Suprapubic skin (tissue), 4 donors: ENCODE measurements at regions not wholly inside any gene's neighbourhood (a gene's known extent, or its start where the extent isn't known, plus 50 kb on each side); places are given as distances from the start of the nearest gene placed in this dataset.

Source experiments
- POLR2A ChIP-seq, 2 donors: fragments of 450-650 bp; IDR thresholded peaks; one replicate each; pipeline ENCODE4 v1.6.1; 2017; ENCODE audit warnings: antibody characterized with exemption in 2 of 2, mild to moderate bottlenecking in 2 of 2, moderate library complexity in 2 of 2
- POLR2AphosphoS5 ChIP-seq, 3 donors: sonication (generic); formaldehyde crosslinking; IDR thresholded peaks; one replicate each; pipeline ENCODE4 v1.6.1; 2017; ENCODE audit warnings: antibody characterized with exemption in 3 of 3
- TF ChIP-seq, protein P1 (sequence below), 2 donors: fragments of 200-600 bp in 1 of 2; fragments of 450-650 bp in 1 of 2; sonication (generic) in 1 of 2; IDR thresholded peaks; one replicate each; pipeline ENCODE4 v1.5.1; 2016 to 2019; ENCODE audit warnings: antibody characterized with exemption in 2 of 2, mild to moderate bottlenecking in 1 of 2, moderate library complexity in 1 of 2

DNA sequence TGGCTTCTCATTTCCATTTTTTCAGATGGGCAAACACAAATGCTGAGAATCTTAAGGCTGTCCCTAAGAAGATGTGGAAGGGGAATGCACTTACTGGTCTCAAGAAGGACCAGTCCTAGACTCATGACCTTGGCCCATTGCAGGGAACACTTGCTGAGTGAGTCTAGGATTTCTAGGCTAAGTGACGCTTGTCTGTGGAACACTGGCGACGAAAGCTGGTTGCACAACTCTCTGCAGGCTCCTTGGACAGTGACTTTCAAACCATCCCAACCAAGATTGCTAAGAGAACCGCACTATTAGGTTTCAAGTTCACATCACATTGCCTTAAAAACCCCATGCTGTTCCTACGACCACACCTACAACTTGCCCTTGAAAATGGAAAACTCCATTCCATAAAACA, 174.1 kb downstream of the AXIN2 start:
- TF ChIP-seq, protein P1, sequence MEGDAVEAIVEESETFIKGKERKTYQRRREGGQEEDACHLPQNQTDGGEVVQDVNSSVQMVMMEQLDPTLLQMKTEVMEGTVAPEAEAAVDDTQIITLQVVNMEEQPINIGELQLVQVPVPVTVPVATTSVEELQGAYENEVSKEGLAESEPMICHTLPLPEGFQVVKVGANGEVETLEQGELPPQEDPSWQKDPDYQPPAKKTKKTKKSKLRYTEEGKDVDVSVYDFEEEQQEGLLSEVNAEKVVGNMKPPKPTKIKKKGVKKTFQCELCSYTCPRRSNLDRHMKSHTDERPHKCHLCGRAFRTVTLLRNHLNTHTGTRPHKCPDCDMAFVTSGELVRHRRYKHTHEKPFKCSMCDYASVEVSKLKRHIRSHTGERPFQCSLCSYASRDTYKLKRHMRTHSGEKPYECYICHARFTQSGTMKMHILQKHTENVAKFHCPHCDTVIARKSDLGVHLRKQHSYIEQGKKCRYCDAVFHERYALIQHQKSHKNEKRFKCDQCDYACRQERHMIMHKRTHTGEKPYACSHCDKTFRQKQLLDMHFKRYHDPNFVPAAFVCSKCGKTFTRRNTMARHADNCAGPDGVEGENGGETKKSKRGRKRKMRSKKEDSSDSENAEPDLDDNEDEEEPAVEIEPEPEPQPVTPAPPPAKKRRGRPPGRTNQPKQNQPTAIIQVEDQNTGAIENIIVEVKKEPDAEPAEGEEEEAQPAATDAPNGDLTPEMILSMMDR (IDR thresholded peaks at IDR 0.05): no peak
- TF ChIP-seq POLR2A (IDR thresholded peaks at IDR 0.05): no peak
- TF ChIP-seq POLR2AphosphoS5 (IDR thresholded peaks at IDR 0.05): no peak
